HG03571 (cell line): ENCODE measurements at regions not wholly inside any gene's neighbourhood (a gene's known extent, or its start where the extent isn't known, plus 50 kb on each side); places are given as distances from the start of the nearest gene placed in this dataset.

Experiments used
- ATAC-seq: cut with Tn5 transposase; IDR thresholded peaks from one replicate; pipeline ENCODE4 v1.9.1; 2021; ENCODE audit not compliant: unreplicated experiment

GRCh38 chr2:160940699-160941098 is 219.5 kb upstream of the TANK start:
- ATAC-seq, result no peak

GRCh38 chr2:160941290-160941846 is 218.9 kb upstream of the TANK start:
- no peak for ATAC-seq

GRCh38 chr2:160942476-160943142 is 217.6 kb upstream of the TANK start:
- ATAC-seq, result no peak

GRCh38 chr2:160943414-160943813 is 216.8 kb upstream of the TANK start:
- ATAC-seq, result no peak

GRCh38 chr2:160952464-160953254 is 207.6 kb upstream of the TANK start:
- no peak for ATAC-seq

GRCh38 chr2:160955578-160955977 is 204.7 kb upstream of the TANK start:
- no peak for ATAC-seq

GRCh38 chr2:160956243-160956802 is 203.9 kb upstream of the TANK start:
- no peak for ATAC-seq

- no peak for ATAC-seq
Observed at GRCh38 chr2:160963957-160964356, 196.3 kb upstream of the TANK start.

- no peak for ATAC-seq
Observed at GRCh38 chr2:160967523-160967922, 192.7 kb upstream of the TANK start.

- ATAC-seq, result no peak
Observed at GRCh38 chr2:160968183-160968582, 192.0 kb upstream of the TANK start.

- ATAC-seq, result no peak
Observed at GRCh38 chr2:160970052-160970965, 189.9 kb upstream of the TANK start.

- no peak for ATAC-seq
Observed at GRCh38 chr2:160973991-160974390, 186.2 kb upstream of the TANK start.

GRCh38 chr2:160974803-160975202 is 185.4 kb upstream of the TANK start:
- no peak for ATAC-seq

- ATAC-seq, result no peak
Observed at GRCh38 chr2:160976797-160977196, 183.4 kb upstream of the TANK start.

- ATAC-seq, result no peak
Observed at GRCh38 chr2:160977376-160977775, 182.9 kb upstream of the TANK start.

- no peak for ATAC-seq
Observed at GRCh38 chr2:160977854-160978253, 182.4 kb upstream of the TANK start.

GRCh38 chr2:160984426-160985077 is 175.7 kb upstream of the TANK start:
- no peak for ATAC-seq

- no peak for ATAC-seq
Observed at GRCh38 chr2:160989778-160990177, 170.4 kb upstream of the TANK start.

GRCh38 chr2:160993654-160994061 is 166.6 kb upstream of the TANK start:
- ATAC-seq, result no peak
